Skeletal muscle satellite cell (primary cell): ENCODE measurements at regions not wholly inside any gene's neighbourhood (a gene's known extent, or its start where the extent isn't known, plus 50 kb on each side); places are given as distances from the start of the nearest gene placed in this dataset.
A peak's percentile ranks its signal among the peaks of the same experiment; 100 is the strongest.

Experiments used
- H3K27me3 ChIP-seq: 2 replicates; pipeline ENCODE4 v1.7.0; 2013; ENCODE audit warnings: low read length; ENCODE audit not compliant: control insufficient read depth, insufficient read depth
- H3K36me3 ChIP-seq: 2 replicates; pipeline ENCODE4 v1.7.0; 2013; ENCODE audit warnings: mild to moderate bottlenecking, control low read depth, low read length; ENCODE audit not compliant: insufficient read depth
- H3K4me1 ChIP-seq: 2 replicates; pipeline ENCODE4 v1.7.0; 2013; ENCODE audit warnings: low read length; ENCODE audit not compliant: control insufficient read depth, insufficient read depth
- H3K4me2 ChIP-seq: 2 replicates; pipeline ENCODE4 v1.7.0; 2013; ENCODE audit warnings: mild to moderate bottlenecking, low read length
- H3K4me3 ChIP-seq: 2 replicates; pipeline ENCODE4 v1.7.0; 2013; ENCODE audit warnings: low read length
- H3K9ac ChIP-seq: 2 replicates; pipeline ENCODE4 v1.7.0; 2013; ENCODE audit warnings: mild to moderate bottlenecking, low read depth, low read length, moderate library complexity
- H3K9me3 ChIP-seq: replicated peaks from 2 replicates; pipeline ENCODE4 v1.7.0; 2013; ENCODE audit warnings: mild to moderate bottlenecking, control low read depth, low read length

- H3K4me3 ChIP-seq: peak overlapping the region; percentile 55
- no peaks in the 10 kb centered on the region for H3K36me3 ChIP-seq
- no peaks in the 10 kb centered on the region for H3K4me1 ChIP-seq
- H3K27me3 ChIP-seq: peaks cover 23% of the 10 kb centered on the region
- peak overlapping the region; percentile 73 for H3K4me2 ChIP-seq
- H3K9me3 ChIP-seq: no peaks in the 10 kb centered on the region
- H3K9ac ChIP-seq: no peak overlapping the region
Measured at GRCh38 chr2:173448938-173449471, 94.3 kb downstream of the CDCA7 start.

GRCh38 chr2:173451118-173451517, 96.4 kb downstream of the CDCA7 start:
- no peaks in the 10 kb centered on the region for H3K36me3 ChIP-seq
- no peak overlapping the region for H3K4me3 ChIP-seq
- no peaks in the 10 kb centered on the region for H3K4me1 ChIP-seq
- H3K9ac ChIP-seq: no peak overlapping the region
- H3K4me2 ChIP-seq: no peak overlapping the region
- no peaks in the 10 kb centered on the region for H3K9me3 ChIP-seq
- peaks cover 20% of the 10 kb centered on the region for H3K27me3 ChIP-seq

- H3K9me3 ChIP-seq: no peaks in the 10 kb centered on the region
- no peaks in the 10 kb centered on the region for H3K4me1 ChIP-seq
- H3K9ac ChIP-seq: no peak overlapping the region
- no peaks in the 10 kb centered on the region for H3K36me3 ChIP-seq
- H3K4me2 ChIP-seq: no peak overlapping the region
- no peak overlapping the region for H3K4me3 ChIP-seq
- H3K27me3 ChIP-seq: peaks cover 19% of the 10 kb centered on the region
Measured at GRCh38 chr2:173451941-173452340, 97.3 kb downstream of the CDCA7 start.

- Histone ChIP-seq H3K27me3 (peaks cover 19% of the 10 kb centered on the region), H3K4me3 (no peak overlapping the region), H3K9ac (no peak overlapping the region), H3K4me2 (no peak overlapping the region), H3K9me3 (no peaks in the 10 kb centered on the region), H3K4me1 (no peaks in the 10 kb centered on the region), H3K36me3 (no peaks in the 10 kb centered on the region)
Measured at GRCh38 chr2:173452416-173452815, 97.7 kb downstream of the CDCA7 start.

- Histone ChIP-seq H3K27me3 (peaks cover 10% of the 10 kb centered on the region), H3K4me2 (no peak overlapping the region), H3K9ac (no peak overlapping the region), H3K4me3 (no peak overlapping the region), H3K9me3 (no peaks in the 10 kb centered on the region), H3K36me3 (no peaks in the 10 kb centered on the region), H3K4me1 (no peaks in the 10 kb centered on the region)
Measured at GRCh38 chr2:173456960-173457359, 102.3 kb downstream of the CDCA7 start.

- H3K9ac ChIP-seq: no peak overlapping the region
- H3K4me3 ChIP-seq: no peak overlapping the region
- no peaks in the 10 kb centered on the region for H3K36me3 ChIP-seq
- H3K27me3 ChIP-seq: peaks cover 9% of the 10 kb centered on the region
- no peaks in the 10 kb centered on the region for H3K4me1 ChIP-seq
- no peak overlapping the region for H3K4me2 ChIP-seq
- no peaks in the 10 kb centered on the region for H3K9me3 ChIP-seq
Measured at GRCh38 chr2:173457366-173457765, 102.7 kb downstream of the CDCA7 start.

- Histone ChIP-seq H3K27me3 (peaks cover 10% of the 10 kb centered on the region), H3K4me2 (no peak overlapping the region), H3K4me1 (no peaks in the 10 kb centered on the region), H3K9me3 (no peaks in the 10 kb centered on the region), H3K36me3 (no peaks in the 10 kb centered on the region), H3K9ac (no peak overlapping the region), H3K4me3 (no peak overlapping the region)
Measured at GRCh38 chr2:173458991-173459780, 104.5 kb downstream of the CDCA7 start.

- no peaks in the 10 kb centered on the region for H3K36me3 ChIP-seq
- H3K9me3 ChIP-seq: no peaks in the 10 kb centered on the region
- H3K27me3 ChIP-seq: peaks cover 9% of the 10 kb centered on the region
- H3K4me3 ChIP-seq: no peak overlapping the region
- no peak overlapping the region for H3K9ac ChIP-seq
- no peaks in the 10 kb centered on the region for H3K4me1 ChIP-seq
- no peak overlapping the region for H3K4me2 ChIP-seq
Measured at GRCh38 chr2:173462892-173463840, 108.5 kb downstream of the CDCA7 start.

GRCh38 chr2:173463846-173464245, 109.2 kb downstream of the CDCA7 start:
- no peaks in the 10 kb centered on the region for H3K9me3 ChIP-seq
- no peak overlapping the region for H3K4me3 ChIP-seq
- no peak overlapping the region for H3K9ac ChIP-seq
- H3K27me3 ChIP-seq: peaks cover 9% of the 10 kb centered on the region
- no peaks in the 10 kb centered on the region for H3K36me3 ChIP-seq
- H3K4me1 ChIP-seq: no peaks in the 10 kb centered on the region
- no peak overlapping the region for H3K4me2 ChIP-seq

GRCh38 chr2:173467751-173468150, 113.1 kb downstream of the CDCA7 start:
- H3K4me3 ChIP-seq: no peak overlapping the region
- H3K36me3 ChIP-seq: no peaks in the 10 kb centered on the region
- H3K27me3 ChIP-seq: peaks cover 9% of the 10 kb centered on the region
- no peaks in the 10 kb centered on the region for H3K9me3 ChIP-seq
- no peaks in the 10 kb centered on the region for H3K4me1 ChIP-seq
- no peak overlapping the region for H3K9ac ChIP-seq
- H3K4me2 ChIP-seq: no peak overlapping the region

- Histone ChIP-seq H3K4me2 (no peak overlapping the region), H3K27me3 (peaks cover 5% of the 10 kb centered on the region), H3K4me3 (no peak overlapping the region), H3K9ac (no peak overlapping the region), H3K4me1 (no peaks in the 10 kb centered on the region), H3K36me3 (no peaks in the 10 kb centered on the region), H3K9me3 (no peaks in the 10 kb centered on the region)
Measured at GRCh38 chr2:173468266-173468793, 113.7 kb downstream of the CDCA7 start.
